ENCODE measurements at regions not wholly inside any gene's neighbourhood (a gene's known extent, or its start where the extent isn't known, plus 50 kb on each side); places are given as distances from the start of the nearest gene placed in this dataset.
A peak's percentile ranks its signal among the peaks of the same experiment; 100 is the strongest.

GRCh38 chr2:106579750-106580197 lies 92.6 kb downstream of the CD8B2 start:
- intact Hi-C loops (cut with DNase I), result loop anchor here in 7 of 10 donors (5.0 to 10.0 kb wide), 3 partner anchors 32 to 475 kb away; no protein-coding TSS in a partner anchor
- peak in 4 of 8 donors; percentile 39 to 53 (median 46) for ATAC-seq
- Histone ChIP-seq H3K4me3 (no peak overlapping the region), H3K27me3 (peaks cover 0 to 21% (median 18%) of the 10 kb centered on the region in 7 donors), H3K9me3 (peaks cover 0 to 3% (median 0%) of the 10 kb centered on the region in 11 donors), H3K36me3 (no peaks in the 10 kb centered on the region), H3K4me1 (peaks cover 0 to 26% (median 22%) of the 10 kb centered on the region in 9 donors), H3K27ac (peak overlapping the region in 2 of 10 donors; percentile 15 to 16)
- peak in 1 of 2 donors; percentile 25 for DNase-seq
- 23 to 30% methylated on average over 9 of the region's 9 CpGs for WGBS, 2 donors
- TF ChIP-seq CTCF (IDR thresholded peaks at IDR 0.05), result no peak

- Histone ChIP-seq H3K4me3 (no peak overlapping the region), H3K27me3 (peaks cover 0 to 26% (median 19%) of the 10 kb centered on the region in 7 donors), H3K36me3 (no peaks in the 10 kb centered on the region), H3K4me1 (peaks cover 0 to 26% (median 22%) of the 10 kb centered on the region in 9 donors), H3K27ac (peak overlapping the region in 2 of 10 donors; percentile 15 to 16), H3K9me3 (peaks cover 0 to 6% (median 0%) of the 10 kb centered on the region in 11 donors)
- intact Hi-C loops (cut with DNase I), result loop anchor here in 6 of 10 donors (5.0 to 10.0 kb wide), 3 partner anchors 33 to 475 kb away; no protein-coding TSS in a partner anchor
- DNase-seq, result no peak
- 81 to 84% methylated on average over 5 of the region's 5 CpGs for WGBS, 2 donors
- TF ChIP-seq CTCF (IDR thresholded peaks at IDR 0.05), result no peak
- ATAC-seq, result peak in 1 of 8 donors; percentile 6
Observed at GRCh38 chr2:106580241-106580640, 93.1 kb downstream of the CD8B2 start.

GRCh38 chr2:106581328-106581727 lies 94.2 kb downstream of the CD8B2 start:
- WGBS, 2 donors, result 79 to 85% methylated on average over 7 of the region's 7 CpGs
- H3K27me3 ChIP-seq, result peaks cover 0 to 35% (median 22%) of the 10 kb centered on the region in 7 donors
- intact Hi-C loops (cut with DNase I), result loop anchor here in 6 of 10 donors (5.0 to 10.0 kb wide), 3 partner anchors 34 to 477 kb away; no protein-coding TSS in a partner anchor
- TF ChIP-seq CTCF (IDR thresholded peaks at IDR 0.05), result no peak
- no peaks in the 10 kb centered on the region for H3K36me3 ChIP-seq
- peaks cover 0 to 26% (median 12%) of the 10 kb centered on the region in 9 donors for H3K4me1 ChIP-seq
- no peak overlapping the region for H3K27ac ChIP-seq
- no peak overlapping the region for H3K4me3 ChIP-seq
- ATAC-seq, result no peak
- peaks cover 0 to 6% (median 0%) of the 10 kb centered on the region in 11 donors for H3K9me3 ChIP-seq
- no peak for DNase-seq

GRCh38 chr2:106581755-106582147 lies 94.6 kb downstream of the CD8B2 start:
- WGBS, 2 donors, result 46 to 53% methylated on average over 3 of the region's 3 CpGs
- Histone ChIP-seq H3K4me3 (peak overlapping the region in 9 of 10 donors; percentile 10 to 47 (median 37)), H3K27me3 (peaks cover 0 to 39% (median 22%) of the 10 kb centered on the region in 7 donors), H3K4me1 (peaks cover 0 to 23% (median 8%) of the 10 kb centered on the region in 9 donors), H3K9me3 (peaks cover 0 to 6% (median 0%) of the 10 kb centered on the region in 11 donors), H3K27ac (no peak overlapping the region), H3K36me3 (no peaks in the 10 kb centered on the region)
- DNase-seq, result no peak
- no peak for TF ChIP-seq CTCF (IDR thresholded peaks at IDR 0.05)
- ATAC-seq, result no peak
- intact Hi-C loops (cut with DNase I), result loop anchor here in 6 of 10 donors (5.0 to 10.0 kb wide), 3 partner anchors 34 to 477 kb away; no protein-coding TSS in a partner anchor

Measured in heart right ventricle (tissue), 16 donors.